ENCODE measurements at regions not wholly inside any gene's neighbourhood (a gene's known extent, or its start where the extent isn't known, plus 50 kb on each side); places are given as distances from the start of the nearest gene placed in this dataset.

- TF ChIP-seq, protein P1, sequence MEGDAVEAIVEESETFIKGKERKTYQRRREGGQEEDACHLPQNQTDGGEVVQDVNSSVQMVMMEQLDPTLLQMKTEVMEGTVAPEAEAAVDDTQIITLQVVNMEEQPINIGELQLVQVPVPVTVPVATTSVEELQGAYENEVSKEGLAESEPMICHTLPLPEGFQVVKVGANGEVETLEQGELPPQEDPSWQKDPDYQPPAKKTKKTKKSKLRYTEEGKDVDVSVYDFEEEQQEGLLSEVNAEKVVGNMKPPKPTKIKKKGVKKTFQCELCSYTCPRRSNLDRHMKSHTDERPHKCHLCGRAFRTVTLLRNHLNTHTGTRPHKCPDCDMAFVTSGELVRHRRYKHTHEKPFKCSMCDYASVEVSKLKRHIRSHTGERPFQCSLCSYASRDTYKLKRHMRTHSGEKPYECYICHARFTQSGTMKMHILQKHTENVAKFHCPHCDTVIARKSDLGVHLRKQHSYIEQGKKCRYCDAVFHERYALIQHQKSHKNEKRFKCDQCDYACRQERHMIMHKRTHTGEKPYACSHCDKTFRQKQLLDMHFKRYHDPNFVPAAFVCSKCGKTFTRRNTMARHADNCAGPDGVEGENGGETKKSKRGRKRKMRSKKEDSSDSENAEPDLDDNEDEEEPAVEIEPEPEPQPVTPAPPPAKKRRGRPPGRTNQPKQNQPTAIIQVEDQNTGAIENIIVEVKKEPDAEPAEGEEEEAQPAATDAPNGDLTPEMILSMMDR (IDR thresholded peaks at IDR 0.05; ENCODE audit: control extremely low read depth in 1 of 3, insufficient read depth in 1 of 3, low read depth in 1 of 3, low read length in 3 of 3), result no peak
Observed at GRCh38 chr12:76708296-76708695, 55.6 kb upstream of the ZDHHC17 start (continued).

Measured in H1 (cell line).